Medulla oblongata (tissue), 1 donor: ENCODE measurements at regions not wholly inside any gene's neighbourhood (a gene's known extent, or its start where the extent isn't known, plus 50 kb on each side); places are given as distances from the start of the nearest gene placed in this dataset.

Source experiments
- DNase-seq: peaks from one replicate; pipeline ENCODE4 v3.0.0-alpha.2; 2015; ENCODE audit errors: extremely low spot score

DNA sequence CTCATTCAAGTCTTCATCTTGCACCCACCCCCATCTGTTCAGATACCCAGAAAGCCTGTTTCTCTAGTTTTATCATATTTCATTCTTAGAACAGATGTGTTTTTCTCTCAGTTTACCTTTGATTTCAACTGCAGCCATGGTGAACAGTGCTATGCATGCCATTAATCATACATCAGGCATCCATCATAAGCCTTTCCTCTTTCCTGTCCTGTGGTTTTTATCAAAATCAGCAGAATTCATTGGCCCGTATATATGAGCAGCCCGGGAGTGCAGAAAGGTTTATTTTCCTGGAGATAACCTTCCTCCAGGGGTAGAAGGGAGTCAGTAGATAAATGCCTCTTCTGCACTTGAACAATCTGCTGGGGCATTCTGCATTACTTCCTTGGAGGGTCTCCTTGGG is 65.7 kb downstream of the IL21 start:
- DNase-seq, result no peak

- no peak for DNase-seq
Observed at GRCh38 chr4:122553432-122553831, 67.4 kb downstream of the IL21 start.

GRCh38 chr4:122552898-122553297 is 68.0 kb downstream of the IL21 start:
- DNase-seq, result no peak

DNA sequence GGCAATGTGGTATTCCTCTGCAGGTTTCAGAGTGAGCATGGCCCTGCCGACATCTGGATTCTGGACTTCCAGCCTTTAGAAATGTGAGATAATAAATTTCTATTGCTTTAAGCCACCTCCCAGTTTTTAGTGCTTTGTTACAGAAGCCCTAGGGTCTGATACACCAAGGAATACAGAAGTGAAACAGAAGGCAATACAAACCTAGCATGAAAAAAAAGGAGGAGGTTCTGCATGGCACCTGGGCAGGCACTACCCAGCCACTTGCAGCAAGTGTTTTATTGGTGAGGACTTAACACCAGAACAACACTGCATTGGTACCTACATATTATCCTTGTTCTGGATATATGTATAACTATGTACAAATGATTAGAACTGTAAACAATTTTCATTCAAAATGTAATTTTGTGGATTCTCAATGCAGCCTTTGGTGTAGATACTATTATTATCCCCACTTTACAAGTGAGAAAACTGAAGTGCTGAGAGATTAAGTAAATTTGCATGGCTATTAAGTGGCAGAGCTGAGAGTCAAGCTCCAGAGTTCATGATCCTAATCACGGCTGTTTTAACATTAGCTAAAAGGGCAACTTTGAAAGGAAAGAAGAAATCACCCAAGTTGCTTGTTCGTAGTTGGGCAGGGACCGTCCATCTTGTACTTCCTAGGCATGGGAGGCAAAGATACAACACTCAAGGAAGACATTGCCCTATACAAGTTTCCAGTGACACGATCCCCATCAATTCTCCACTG is 71.8 kb downstream of the IL21 start:
- DNase-seq, result no peak

DNA sequence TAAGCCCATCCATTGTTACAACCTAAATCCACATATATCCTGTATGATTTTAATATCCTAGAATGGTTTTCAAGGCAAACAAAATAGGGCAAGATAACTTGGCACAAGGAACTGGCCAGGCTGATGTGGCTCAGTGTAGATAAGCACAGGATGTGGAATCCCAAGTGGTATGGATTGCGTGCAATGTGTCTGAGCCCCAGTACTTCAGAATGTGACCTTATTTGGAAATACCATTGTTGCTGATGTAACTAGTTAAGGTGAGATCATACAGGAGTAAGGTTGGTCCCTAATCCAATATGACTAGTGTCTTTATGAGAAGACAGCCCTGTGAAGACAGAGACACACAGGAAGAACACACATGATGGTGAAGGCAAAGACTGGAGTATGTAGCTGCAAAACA is 72.4 kb downstream of the IL21 start:
- no peak for DNase-seq

GRCh38 chr4:122542411-122543236 is 78.2 kb downstream of the IL21 start:
- DNase-seq, result no peak

- DNase-seq, result no peak
Observed at GRCh38 chr4:122541996-122542395, 78.9 kb downstream of the IL21 start.

DNA sequence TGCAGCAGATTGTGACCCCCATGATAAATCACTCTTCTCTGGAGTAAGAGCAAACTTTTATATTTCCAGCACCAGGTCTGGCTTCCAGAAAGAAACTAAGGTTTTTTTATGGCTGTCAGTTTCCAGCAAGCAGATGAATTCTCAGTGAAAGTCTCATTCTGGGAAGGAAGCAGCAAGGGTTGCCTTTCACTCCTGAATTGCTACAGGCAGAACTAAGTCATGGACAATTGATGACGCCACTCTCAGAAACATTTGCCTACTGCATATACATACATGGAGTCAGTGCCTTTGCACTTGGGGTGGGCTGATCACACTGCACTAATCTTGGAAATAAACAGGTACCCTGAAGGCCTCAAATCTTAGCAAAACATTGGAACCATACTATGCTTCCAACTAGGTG is 80.0 kb downstream of the IL21 start:
- no peak for DNase-seq

GRCh38 chr4:122539861-122540465 is 80.9 kb downstream of the IL21 start:
- DNase-seq, result no peak

DNA sequence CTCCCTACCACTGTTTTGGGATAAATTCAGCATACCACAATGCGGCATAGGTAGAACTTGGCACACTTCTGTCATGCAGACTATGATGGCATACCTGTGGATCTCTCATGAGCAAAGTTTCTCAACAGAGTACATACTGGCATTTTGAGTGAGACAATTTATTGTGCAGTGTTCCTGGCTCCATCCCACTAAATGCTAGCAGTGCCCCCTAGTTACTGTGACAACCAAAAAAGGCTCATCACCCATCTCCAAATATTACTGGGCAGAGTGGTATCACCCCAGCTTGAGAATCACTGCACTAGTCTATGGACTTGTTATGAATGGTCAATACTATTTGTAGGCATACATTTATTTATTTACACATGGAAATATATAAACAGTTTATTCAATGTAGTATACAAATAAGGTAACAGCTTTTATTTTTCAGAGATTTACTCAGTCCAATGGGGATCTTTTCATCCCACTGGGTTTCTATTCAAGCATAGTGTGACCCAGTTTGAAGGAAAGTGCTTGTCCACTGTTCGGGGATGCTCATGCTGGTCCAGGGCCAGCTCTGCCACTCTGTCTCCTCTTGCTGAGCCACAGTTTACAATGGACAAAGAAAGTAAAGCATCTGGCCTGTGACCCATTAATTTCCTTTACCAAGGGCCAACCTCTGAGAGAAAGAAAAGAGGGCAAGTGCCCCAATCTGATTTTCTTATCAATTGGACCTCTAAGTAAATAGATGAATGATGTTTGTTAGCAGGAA is 81.0 kb upstream of the IL2 start:
- DNase-seq, result peak; percentile 67

- no peak for DNase-seq
Observed at GRCh38 chr4:122536001-122536400, 79.5 kb upstream of the IL2 start.

GRCh38 chr4:122534776-122535175 is 78.3 kb upstream of the IL2 start:
- no peak for DNase-seq

DNA sequence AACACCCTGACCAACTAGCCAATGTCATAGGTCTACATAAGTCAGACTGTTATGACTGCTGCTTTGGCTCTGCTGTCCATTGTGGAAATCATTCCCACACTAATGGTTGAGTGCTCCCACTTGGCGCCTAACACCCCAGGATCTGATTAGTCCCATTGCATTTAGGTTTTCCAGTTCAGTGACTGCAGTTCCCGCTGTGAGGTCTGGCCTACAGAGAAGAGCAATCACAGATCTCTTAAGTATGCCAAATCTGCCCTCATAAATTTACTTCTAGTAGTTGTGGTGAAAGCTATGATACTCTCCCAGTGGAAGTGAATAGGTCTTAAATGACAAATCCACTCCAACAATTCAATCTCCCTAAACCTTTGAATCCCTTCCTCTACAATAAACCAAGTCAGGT is 77.3 kb upstream of the IL2 start:
- no peak for DNase-seq

DNA sequence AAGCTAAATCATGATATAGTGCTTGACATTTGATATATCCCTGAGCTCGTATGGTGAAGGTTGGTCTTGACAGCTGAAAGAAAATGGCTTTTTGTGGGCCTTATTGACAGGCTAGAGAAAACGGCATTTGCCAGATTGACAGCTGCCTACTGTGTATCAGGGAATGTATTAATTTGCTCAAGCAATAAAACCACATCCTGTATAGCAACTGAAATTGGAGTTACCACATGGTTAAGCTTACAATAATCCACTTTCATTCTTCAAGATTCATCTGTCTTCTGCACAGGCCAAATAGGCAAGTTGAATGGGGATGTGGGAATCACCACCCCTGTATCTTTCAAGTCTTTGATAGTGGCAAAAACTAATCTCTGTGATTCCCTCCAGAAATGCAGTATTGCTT is 76.2 kb upstream of the IL2 start:
- DNase-seq, result no peak

- no peak for DNase-seq
Observed at GRCh38 chr4:122531514-122531913, 75.0 kb upstream of the IL2 start.

DNA sequence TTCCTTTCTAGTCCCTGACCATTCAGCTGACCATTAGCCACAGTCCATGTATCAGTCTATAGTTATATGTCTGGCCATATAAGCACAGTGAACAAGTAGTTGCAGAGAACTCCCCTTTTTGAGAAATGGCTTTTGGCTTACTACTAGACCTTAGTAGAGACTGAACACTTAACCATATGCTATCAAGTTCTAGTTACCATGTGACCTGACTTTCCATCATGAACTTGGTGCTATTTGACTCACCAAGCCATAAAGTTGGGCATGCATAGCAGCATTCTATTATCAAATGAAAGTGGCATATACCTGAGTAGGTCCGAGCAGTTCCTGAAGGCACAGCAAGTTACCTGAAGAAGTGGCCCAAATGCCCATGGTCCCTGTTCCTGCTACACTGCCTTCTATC is 74.5 kb upstream of the IL2 start:
- DNase-seq, result no peak

GRCh38 chr4:122528879-122529278 is 72.4 kb upstream of the IL2 start:
- no peak for DNase-seq

DNA sequence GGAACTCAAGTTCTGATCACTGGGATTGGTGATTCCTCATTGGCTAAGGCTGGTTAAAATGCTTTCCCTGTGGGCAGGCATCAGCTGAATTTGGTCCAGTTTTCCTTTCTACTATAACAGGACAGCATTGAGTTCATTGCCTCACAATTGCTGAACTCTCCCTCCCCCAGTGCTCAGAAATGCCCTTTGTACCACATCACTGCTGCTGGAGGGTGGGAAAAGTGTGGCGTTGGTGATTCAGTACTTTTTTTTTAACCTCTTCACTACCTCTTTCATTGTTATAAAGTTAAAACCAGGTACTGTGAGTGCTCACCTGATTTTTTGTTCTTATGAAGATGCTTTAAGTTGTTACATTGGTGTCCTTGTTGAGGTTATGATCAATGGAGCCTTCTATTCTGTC is 69.3 kb upstream of the IL2 start:
- no peak for DNase-seq

GRCh38 chr4:122524176-122524575 is 67.7 kb upstream of the IL2 start:
- no peak for DNase-seq

GRCh38 chr4:122522944-122523343 is 66.4 kb upstream of the IL2 start:
- no peak for DNase-seq

DNA sequence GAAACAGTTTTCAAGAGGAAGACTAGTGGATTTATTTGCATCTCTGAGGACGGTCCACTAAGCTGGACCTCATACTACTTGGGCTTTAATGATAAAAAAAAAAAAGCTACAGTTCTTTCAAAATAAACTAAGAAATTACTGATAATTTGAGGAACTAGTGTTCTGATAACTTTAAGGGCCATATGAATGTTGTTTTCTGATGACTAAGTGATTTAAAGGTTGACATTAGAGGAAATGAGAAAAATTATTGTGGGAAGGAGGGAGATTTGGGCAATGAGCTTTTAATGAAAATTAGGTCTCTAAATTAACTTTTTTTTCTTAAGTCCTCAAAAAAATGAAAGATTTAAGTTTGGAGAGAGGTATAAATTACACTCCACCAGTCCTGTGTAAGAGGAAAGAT is 60.8 kb upstream of the IL2 start:
- no peak for DNase-seq

GRCh38 chr4:122516376-122516775 is 59.9 kb upstream of the IL2 start:
- no peak for DNase-seq
